GM21723 (cell line): ENCODE measurements at regions not wholly inside any gene's neighbourhood (a gene's known extent, or its start where the extent isn't known, plus 50 kb on each side); places are given as distances from the start of the nearest gene placed in this dataset.

ENCODE experiments used
- ATAC-seq: cut with Tn5 transposase; IDR thresholded peaks from one replicate; pipeline ENCODE4 v1.9.1; 2021; ENCODE audit warnings: mild to moderate bottlenecking, moderate library complexity; ENCODE audit not compliant: unreplicated experiment

GRCh38 chr11:106327637-106328036 lies 250.2 kb downstream of the AASDHPPT start:
- no peak for ATAC-seq

GRCh38 chr11:106329273-106330018 lies 252.0 kb downstream of the AASDHPPT start:
- ATAC-seq = no peak

- ATAC-seq = no peak
Measured at GRCh38 chr11:106331176-106331575, 253.7 kb downstream of the AASDHPPT start.

- ATAC-seq = no peak
Measured at GRCh38 chr11:106333678-106334077, 256.2 kb downstream of the AASDHPPT start.

- no peak for ATAC-seq
Measured at GRCh38 chr11:106344394-106344793, 266.9 kb downstream of the AASDHPPT start.

- no peak for ATAC-seq
Measured at GRCh38 chr11:106344966-106345365, 267.5 kb downstream of the AASDHPPT start.

- no peak for ATAC-seq
Measured at GRCh38 chr11:106353031-106353430, 275.6 kb downstream of the AASDHPPT start.

GRCh38 chr11:106369224-106369623 lies 291.8 kb downstream of the AASDHPPT start:
- no peak for ATAC-seq

GRCh38 chr11:106378513-106379179 lies 301.2 kb downstream of the AASDHPPT start:
- ATAC-seq = no peak

- ATAC-seq = no peak
Measured at GRCh38 chr11:106379265-106379664, 301.8 kb downstream of the AASDHPPT start.

- ATAC-seq = no peak
Measured at GRCh38 chr11:106379712-106380111, 302.2 kb downstream of the AASDHPPT start.

- no peak for ATAC-seq
Measured at GRCh38 chr11:106381895-106382294, 304.4 kb downstream of the AASDHPPT start.

GRCh38 chr11:106384429-106384828 lies 307.0 kb downstream of the AASDHPPT start:
- ATAC-seq = no peak

- no peak for ATAC-seq
Measured at GRCh38 chr11:106386519-106386918, 309.1 kb downstream of the AASDHPPT start.

- ATAC-seq = no peak
Measured at GRCh38 chr11:106389101-106389500, 311.6 kb downstream of the AASDHPPT start.

GRCh38 chr11:106390078-106390477 lies 312.6 kb downstream of the AASDHPPT start:
- ATAC-seq = no peak

- no peak for ATAC-seq
Measured at GRCh38 chr11:106391771-106392420, 314.4 kb downstream of the AASDHPPT start.

GRCh38 chr11:106395716-106396349 lies 318.4 kb downstream of the AASDHPPT start:
- no peak for ATAC-seq

GRCh38 chr11:106397787-106398501 lies 320.5 kb downstream of the AASDHPPT start:
- ATAC-seq = no peak

GRCh38 chr11:106398502-106399075 lies 321.1 kb downstream of the AASDHPPT start:
- no peak for ATAC-seq
